NCI-H748 (cell line): ENCODE measurements at regions not wholly inside any gene's neighbourhood (a gene's known extent, or its start where the extent isn't known, plus 50 kb on each side); places are given as distances from the start of the nearest gene placed in this dataset.

Experiments used
- DNase-seq: peaks from one replicate; lab custom pipeline; 2025; ENCODE audit not compliant: unreplicated experiment; lab: John Stamatoyannopoulos, UW

GRCh38 chr13:102993348-102993747 lies 72.9 kb downstream of the SLC10A2 start:
- DNase-seq = no peak

- DNase-seq = no peak
These were observed 82.0 kb downstream of the SLC10A2 start for GRCh38 chr13:102984210-102984609.

- no peak for DNase-seq
These were observed 82.7 kb downstream of the SLC10A2 start for GRCh38 chr13:102983496-102983895.

- no peak for DNase-seq
These were observed 85.8 kb downstream of the SLC10A2 start for GRCh38 chr13:102980331-102980982.

- DNase-seq = no peak
These were observed 88.0 kb downstream of the SLC10A2 start for GRCh38 chr13:102978168-102978567.

GRCh38 chr13:102977471-102977870 lies 88.7 kb downstream of the SLC10A2 start:
- no peak for DNase-seq

GRCh38 chr13:102974317-102975087 lies 91.7 kb downstream of the SLC10A2 start:
- DNase-seq = no peak

- no peak for DNase-seq
These were observed 94.0 kb downstream of the SLC10A2 start for GRCh38 chr13:102972191-102972590.

- DNase-seq = no peak
These were observed 95.7 kb downstream of the SLC10A2 start for GRCh38 chr13:102970542-102970941.

- DNase-seq = no peak
These were observed 97.5 kb downstream of the SLC10A2 start for GRCh38 chr13:102968572-102969228.

GRCh38 chr13:102965802-102966201 lies 100.4 kb downstream of the SLC10A2 start:
- no peak for DNase-seq

- no peak for DNase-seq
These were observed 103.8 kb downstream of the SLC10A2 start for GRCh38 chr13:102962430-102962829.

GRCh38 chr13:102960959-102961358 lies 105.3 kb downstream of the SLC10A2 start:
- no peak for DNase-seq

GRCh38 chr13:102956449-102956848 lies 109.8 kb downstream of the SLC10A2 start:
- no peak for DNase-seq

- no peak for DNase-seq
These were observed 108.5 kb downstream of the ERCC5 start for GRCh38 chr13:102954350-102954749.

- no peak for DNase-seq
These were observed 106.0 kb downstream of the ERCC5 start for GRCh38 chr13:102951808-102952207.

- DNase-seq = no peak
These were observed 102.0 kb downstream of the ERCC5 start for GRCh38 chr13:102947745-102948405.

GRCh38 chr13:102945886-102946285 lies 100.1 kb downstream of the ERCC5 start:
- peak; percentile 64 for DNase-seq

GRCh38 chr13:102945324-102945815 lies 99.5 kb downstream of the ERCC5 start:
- peak; percentile 90 for DNase-seq

GRCh38 chr13:102944821-102945220 lies 99.0 kb downstream of the ERCC5 start:
- DNase-seq = no peak

- no peak for DNase-seq
These were observed 94.9 kb downstream of the ERCC5 start for GRCh38 chr13:102940770-102941169.
